ENCODE measurements at regions not wholly inside any gene's neighbourhood (a gene's known extent, or its start where the extent isn't known, plus 50 kb on each side); places are given as distances from the start of the nearest gene placed in this dataset.

- no peak for ATAC-seq
- no peak for TF ChIP-seq CTCF (IDR thresholded peaks at IDR 0.05)
- Histone ChIP-seq H3K36me3 (ENCODE audit: insufficient read depth in 1 of 2, low read depth in 1 of 2) (no peaks in the 10 kb centered on the region), H3K4me1 (no peaks in the 10 kb centered on the region), H3K27ac (no peak overlapping the region), H3K4me3 (no peak overlapping the region), H3K27me3 (ENCODE audit: insufficient read depth in 3 of 3, low read length in 2 of 3) (no peaks in the 10 kb centered on the region), H3K9me3 (no peaks in the 10 kb centered on the region)
- 59 to 63% (median 63%) methylated on average over 2 of the region's 2 CpGs for WGBS, 3 donors
- no peak for DNase-seq
- intact Hi-C loops (cut with DNase I) = no loop called here
Measured at GRCh38 chr4:89563431-89563830, 255.8 kb upstream of the GPRIN3 start.

- no peak for TF ChIP-seq CTCF (IDR thresholded peaks at IDR 0.05)
- no peaks in the 10 kb centered on the region for H3K4me1 ChIP-seq
- ATAC-seq (no peak), DNase-seq (no peak)
- no peak overlapping the region for H3K27ac ChIP-seq
- intact Hi-C loops (cut with DNase I) = no loop called here
- H3K4me3 ChIP-seq = no peak overlapping the region
- H3K27me3 ChIP-seq (ENCODE audit: insufficient read depth in 3 of 3, low read length in 2 of 3) = no peaks in the 10 kb centered on the region
- H3K9me3 ChIP-seq = no peaks in the 10 kb centered on the region
- no peaks in the 10 kb centered on the region for H3K36me3 ChIP-seq (ENCODE audit: insufficient read depth in 1 of 2, low read depth in 1 of 2)
- WGBS, 3 donors = 78 to 88% (median 83%) methylated on average over 3 of the region's 3 CpGs
Measured at GRCh38 chr4:89562746-89563145, 255.1 kb upstream of the GPRIN3 start.

- intact Hi-C loops (cut with DNase I) = no loop called here
- ATAC-seq = no peak
- WGBS, 3 donors = 80 to 91% (median 85%) methylated on average over 2 of the region's 2 CpGs
- Histone ChIP-seq H3K27me3 (ENCODE audit: insufficient read depth in 3 of 3, low read length in 2 of 3) (no peaks in the 10 kb centered on the region), H3K4me1 (no peaks in the 10 kb centered on the region), H3K4me3 (no peak overlapping the region), H3K27ac (no peak overlapping the region), H3K9me3 (no peaks in the 10 kb centered on the region), H3K36me3 (ENCODE audit: insufficient read depth in 1 of 2, low read depth in 1 of 2) (no peaks in the 10 kb centered on the region)
- no peak for DNase-seq
- no peak for TF ChIP-seq CTCF (IDR thresholded peaks at IDR 0.05)
Measured at GRCh38 chr4:89561048-89561447, 253.4 kb upstream of the GPRIN3 start.

- TF ChIP-seq CTCF (IDR thresholded peaks at IDR 0.05) = no peak
- WGBS, 3 donors = 55 to 82% (median 58%) methylated on average over 1 of the region's 1 CpG
- no peaks in the 10 kb centered on the region for H3K4me1 ChIP-seq
- H3K27me3 ChIP-seq (ENCODE audit: insufficient read depth in 3 of 3, low read length in 2 of 3) = no peaks in the 10 kb centered on the region
- H3K27ac ChIP-seq = no peak overlapping the region
- no peak for ATAC-seq
- intact Hi-C loops (cut with DNase I) = no loop called here
- no peaks in the 10 kb centered on the region for H3K9me3 ChIP-seq
- H3K4me3 ChIP-seq = no peak overlapping the region
- H3K36me3 ChIP-seq (ENCODE audit: insufficient read depth in 1 of 2, low read depth in 1 of 2) = no peaks in the 10 kb centered on the region
- DNase-seq = no peak
Measured at GRCh38 chr4:89558147-89558546, 250.5 kb upstream of the GPRIN3 start.

- ATAC-seq (no peak), DNase-seq (no peak)
- Histone ChIP-seq H3K36me3 (ENCODE audit: insufficient read depth in 1 of 2, low read depth in 1 of 2) (no peaks in the 10 kb centered on the region), H3K4me1 (no peaks in the 10 kb centered on the region), H3K4me3 (no peak overlapping the region), H3K27ac (no peak overlapping the region), H3K9me3 (no peaks in the 10 kb centered on the region), H3K27me3 (ENCODE audit: insufficient read depth in 3 of 3, low read length in 2 of 3) (no peaks in the 10 kb centered on the region)
- TF ChIP-seq CTCF (IDR thresholded peaks at IDR 0.05) = no peak
- intact Hi-C loops (cut with DNase I) = no loop called here
- 73 to 76% (median 75%) methylated on average over 4 of the region's 4 CpGs for WGBS, 3 donors
Measured at GRCh38 chr4:89556601-89557305, 249.2 kb upstream of the GPRIN3 start.
